ENCODE measurements at regions not wholly inside any gene's neighbourhood (a gene's known extent, or its start where the extent isn't known, plus 50 kb on each side); places are given as distances from the start of the nearest gene placed in this dataset.

DNA sequence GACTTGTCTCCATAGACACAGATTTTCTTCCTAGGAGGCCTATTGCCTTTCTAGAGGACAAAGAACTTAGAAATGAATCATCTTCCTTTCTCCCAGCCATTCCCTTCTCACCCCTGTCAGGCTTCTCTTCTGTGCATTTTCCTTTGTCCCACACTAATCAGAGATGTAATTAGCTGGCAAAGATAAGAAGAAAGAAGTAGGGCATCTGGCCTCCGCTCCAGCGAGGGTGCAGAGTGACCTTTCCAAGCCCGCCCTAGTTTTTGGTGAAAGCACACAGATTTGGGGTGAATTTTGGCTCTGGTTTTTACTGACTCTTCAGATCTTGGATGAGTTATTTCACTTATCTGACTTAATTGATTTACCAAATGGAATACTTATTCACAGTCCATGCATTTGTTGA lies 626.5 kb downstream of the ZEB2 start:
- Mint-ChIP-seq H3K36me3 (ENCODE audit: low read depth) (no peaks in the 10 kb centered on the region), H3K9me3 (no peaks in the 10 kb centered on the region), H3K27me3 (ENCODE audit: low read depth) (peaks cover 7% of the 10 kb centered on the region), H3K27ac (no peak overlapping the region), H3K4me3 (no peak overlapping the region), H3K4me1 (no peaks in the 10 kb centered on the region)
- TF ChIP-seq, protein P1, sequence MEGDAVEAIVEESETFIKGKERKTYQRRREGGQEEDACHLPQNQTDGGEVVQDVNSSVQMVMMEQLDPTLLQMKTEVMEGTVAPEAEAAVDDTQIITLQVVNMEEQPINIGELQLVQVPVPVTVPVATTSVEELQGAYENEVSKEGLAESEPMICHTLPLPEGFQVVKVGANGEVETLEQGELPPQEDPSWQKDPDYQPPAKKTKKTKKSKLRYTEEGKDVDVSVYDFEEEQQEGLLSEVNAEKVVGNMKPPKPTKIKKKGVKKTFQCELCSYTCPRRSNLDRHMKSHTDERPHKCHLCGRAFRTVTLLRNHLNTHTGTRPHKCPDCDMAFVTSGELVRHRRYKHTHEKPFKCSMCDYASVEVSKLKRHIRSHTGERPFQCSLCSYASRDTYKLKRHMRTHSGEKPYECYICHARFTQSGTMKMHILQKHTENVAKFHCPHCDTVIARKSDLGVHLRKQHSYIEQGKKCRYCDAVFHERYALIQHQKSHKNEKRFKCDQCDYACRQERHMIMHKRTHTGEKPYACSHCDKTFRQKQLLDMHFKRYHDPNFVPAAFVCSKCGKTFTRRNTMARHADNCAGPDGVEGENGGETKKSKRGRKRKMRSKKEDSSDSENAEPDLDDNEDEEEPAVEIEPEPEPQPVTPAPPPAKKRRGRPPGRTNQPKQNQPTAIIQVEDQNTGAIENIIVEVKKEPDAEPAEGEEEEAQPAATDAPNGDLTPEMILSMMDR (IDR thresholded peaks at IDR 0.05; ENCODE audit: unreplicated experiment in 3 of 3): no peak

DNA sequence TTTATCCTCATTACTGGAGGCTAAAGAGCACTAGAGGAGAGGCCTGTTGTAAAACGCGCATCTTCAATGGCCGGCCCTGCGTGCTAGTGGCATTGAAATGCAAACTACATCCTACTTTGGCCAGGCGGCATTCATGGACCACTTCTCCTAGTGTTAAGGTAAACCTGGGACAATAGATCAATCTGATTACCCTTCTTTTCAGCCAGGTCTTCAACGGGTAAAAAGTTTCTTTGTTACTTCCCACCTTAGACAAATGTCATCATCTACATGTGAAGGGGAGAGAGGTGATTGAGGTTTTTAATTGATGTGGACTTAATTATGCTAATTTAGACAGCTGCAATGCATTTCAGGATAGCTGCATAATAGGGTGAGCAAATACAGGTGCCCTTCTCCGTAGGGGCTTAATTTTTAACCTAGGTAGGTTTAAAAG lies 628.0 kb downstream of the ZEB2 start:
- Mint-ChIP-seq H3K9me3 (no peaks in the 10 kb centered on the region), H3K36me3 (ENCODE audit: low read depth) (no peaks in the 10 kb centered on the region), H3K27ac (no peak overlapping the region), H3K27me3 (ENCODE audit: low read depth) (peaks cover 7% of the 10 kb centered on the region), H3K4me3 (no peak overlapping the region), H3K4me1 (no peaks in the 10 kb centered on the region)
- TF ChIP-seq, protein P1 (IDR thresholded peaks at IDR 0.05; ENCODE audit: unreplicated experiment in 3 of 3): no peak

DNA sequence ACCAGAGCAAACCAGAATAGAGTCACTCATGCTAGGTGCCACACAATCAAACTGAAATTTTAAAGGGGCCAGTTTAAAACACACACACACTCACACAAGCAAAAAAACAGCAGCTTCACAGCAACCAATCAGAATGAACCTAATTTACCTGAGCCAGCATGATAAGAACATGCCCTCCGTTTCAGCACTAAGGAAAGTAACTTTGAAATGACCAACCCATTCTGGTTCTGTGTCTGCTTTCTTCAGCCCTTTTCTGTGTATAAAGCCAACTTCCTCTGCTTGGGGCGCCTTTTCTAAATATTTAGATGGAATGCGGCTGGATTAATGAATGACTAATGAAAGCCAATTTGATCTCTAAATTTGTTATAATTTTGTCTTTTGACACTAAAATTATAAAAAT lies 629.1 kb downstream of the ZEB2 start:
- Mint-ChIP-seq H3K9me3 (no peaks in the 10 kb centered on the region), H3K27me3 (ENCODE audit: low read depth) (peaks cover 7% of the 10 kb centered on the region), H3K4me1 (no peaks in the 10 kb centered on the region), H3K4me3 (no peak overlapping the region), H3K27ac (no peak overlapping the region), H3K36me3 (ENCODE audit: low read depth) (no peaks in the 10 kb centered on the region)
- TF ChIP-seq, protein P1 (IDR thresholded peaks at IDR 0.05; ENCODE audit: unreplicated experiment in 3 of 3): no peak

DNA sequence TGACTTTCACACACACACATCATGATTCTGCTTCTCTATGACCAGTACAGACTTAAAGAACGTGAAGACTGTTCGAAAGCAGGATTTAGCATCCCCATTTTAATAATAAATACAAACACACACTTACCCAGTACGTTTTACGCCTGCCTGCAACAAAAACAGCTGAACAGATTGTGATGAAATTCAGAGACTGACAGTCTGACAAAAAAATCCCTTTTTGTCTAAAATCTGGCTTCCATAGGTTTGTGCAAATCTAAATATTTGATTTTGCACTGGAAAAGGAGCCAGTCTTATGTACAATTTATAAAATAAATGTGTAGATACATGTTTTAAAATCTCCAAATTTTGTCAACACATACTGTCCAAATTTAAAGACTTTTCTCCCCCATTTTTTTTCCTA lies 630.7 kb downstream of the ZEB2 start:
- Mint-ChIP-seq H3K4me3 (no peak overlapping the region), H3K27ac (no peak overlapping the region), H3K27me3 (ENCODE audit: low read depth) (peaks cover 7% of the 10 kb centered on the region), H3K9me3 (no peaks in the 10 kb centered on the region), H3K4me1 (no peaks in the 10 kb centered on the region), H3K36me3 (ENCODE audit: low read depth) (no peaks in the 10 kb centered on the region)
- TF ChIP-seq, protein P1 (IDR thresholded peaks at IDR 0.05; ENCODE audit: unreplicated experiment in 3 of 3): no peak

DNA sequence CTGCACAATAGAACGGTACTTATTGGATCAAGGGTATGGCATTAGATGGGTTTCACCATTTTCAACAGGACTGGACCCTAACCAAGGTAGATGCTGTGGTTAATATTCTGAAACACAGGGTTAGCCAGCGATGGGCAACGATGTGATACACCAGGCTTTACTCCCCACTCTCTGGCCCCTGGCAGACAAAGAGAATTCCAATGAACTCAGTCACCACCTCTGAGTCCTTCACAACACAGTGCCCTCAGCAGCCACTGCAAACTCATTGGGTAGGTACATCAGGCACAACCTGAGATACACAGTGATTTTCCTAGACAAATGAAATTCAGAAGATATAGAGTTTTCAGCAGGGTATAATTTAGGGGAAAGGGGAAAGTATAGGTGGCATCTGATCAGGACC lies 634.5 kb downstream of the ZEB2 start:
- H3K9me3 Mint-ChIP-seq: no peaks in the 10 kb centered on the region
- no peaks in the 10 kb centered on the region for H3K36me3 Mint-ChIP-seq (ENCODE audit: low read depth)
- no peaks in the 10 kb centered on the region for H3K4me1 Mint-ChIP-seq
- TF ChIP-seq, protein P1 (IDR thresholded peaks at IDR 0.05; ENCODE audit: unreplicated experiment in 3 of 3): no peak
- no peak overlapping the region for H3K27ac Mint-ChIP-seq
- no peaks in the 10 kb centered on the region for H3K27me3 Mint-ChIP-seq (ENCODE audit: low read depth)
- H3K4me3 Mint-ChIP-seq: no peak overlapping the region

DNA sequence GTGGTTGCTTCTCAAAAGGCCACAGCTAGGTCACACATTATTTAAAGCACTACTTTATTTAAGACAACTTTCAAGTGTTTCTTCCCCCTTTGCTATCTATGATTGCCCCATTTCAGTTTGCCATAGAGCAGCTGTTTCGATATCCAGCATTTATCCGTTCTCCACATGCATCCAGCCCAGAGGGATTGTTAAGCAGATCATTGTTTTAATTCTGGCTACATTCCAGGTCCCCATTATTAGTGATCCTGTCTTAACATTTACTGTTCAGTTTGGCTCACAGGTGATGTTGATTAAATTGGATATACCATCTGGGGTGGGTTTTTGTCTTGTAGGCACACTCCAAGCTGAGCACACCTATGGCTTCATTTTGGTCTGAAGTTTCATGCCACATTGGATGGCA lies 638.7 kb downstream of the ZEB2 start:
- TF ChIP-seq, protein P1 (IDR thresholded peaks at IDR 0.05; ENCODE audit: unreplicated experiment in 3 of 3): no peak
- H3K36me3 Mint-ChIP-seq (ENCODE audit: low read depth): no peaks in the 10 kb centered on the region

More for the DNA sequence above, 638.7 kb downstream of the ZEB2 start:
- no peaks in the 10 kb centered on the region for H3K9me3 Mint-ChIP-seq
- H3K4me3 Mint-ChIP-seq: no peak overlapping the region
- H3K27ac Mint-ChIP-seq: no peak overlapping the region
- H3K4me1 Mint-ChIP-seq: peaks cover 7% of the 10 kb centered on the region
- H3K27me3 Mint-ChIP-seq (ENCODE audit: low read depth): no peaks in the 10 kb centered on the region
